Esophagus muscularis mucosa (tissue), 4 donors: ENCODE measurements at regions not wholly inside any gene's neighbourhood (a gene's known extent, or its start where the extent isn't known, plus 50 kb on each side); places are given as distances from the start of the nearest gene placed in this dataset.

Source experiments
- DNase-seq: peaks from one replicate; pipeline ENCODE4 v3.0.0-alpha.2; 2017; ENCODE audit errors: extremely low spot score
- H3K27ac ChIP-seq, 4 donors: fragments of 200-600 bp; sonication (generic); replicated peaks in 1 of 4; 1 replicate in 3 of 4; 2 replicates in 1 of 4; pipeline ENCODE4 v1.5.1; 2016 to 2019; ENCODE audit warnings: mild to moderate bottlenecking in 1 of 4
- H3K27me3 ChIP-seq, 4 donors: fragments of 200-600 bp; sonication (generic); one replicate each; pipeline versions ENCODE4 v1.5.1 to v1.6.0; 2016 to 2019
- H3K36me3 ChIP-seq, 4 donors: fragments of 200-600 bp; sonication (generic); one replicate each; pipeline ENCODE4 v1.5.1; 2016 to 2019
- H3K4me1 ChIP-seq, 4 donors: fragments of 200-600 bp; sonication (generic); one replicate each; pipeline ENCODE4 v1.5.1; 2016 to 2019
- H3K4me3 ChIP-seq, 4 donors: fragments of 200-600 bp; sonication (generic); 1 replicate in 2 of 4; 2 replicates in 2 of 4; pipeline ENCODE4 v1.5.1; 2016 to 2019; ENCODE audit warnings: mild to moderate bottlenecking in 4 of 4, moderate library complexity in 1 of 4
- H3K9me3 ChIP-seq, 4 donors: fragments of 200-600 bp; sonication (generic); 1 replicate in 3 of 4; 2 replicates in 1 of 4; pipeline ENCODE4 v1.5.1; 2016 to 2019
- CTCF ChIP-seq, 3 experiments: fragments of 200-600 bp in 2 of 3; fragments of 450-650 bp in 1 of 3; sonication (generic) in 2 of 3; IDR thresholded peaks; one replicate each; pipeline ENCODE4 v1.5.1; 2017 to 2019; ENCODE audit warnings: antibody characterized with exemption in 3 of 3, mild to moderate bottlenecking in 2 of 3, moderate library complexity in 1 of 3
- EP300 ChIP-seq: sonication (generic); formaldehyde crosslinking; IDR thresholded peaks from one replicate; pipeline ENCODE4 v1.6.1; 2017; ENCODE audit warnings: antibody characterized with exemption
- POLR2A ChIP-seq: fragments of 450-650 bp; IDR thresholded peaks from one replicate; pipeline ENCODE4 v1.6.1; 2017; ENCODE audit warnings: antibody characterized with exemption, moderate library complexity, mild to moderate bottlenecking, low read depth
- POLR2AphosphoS5 ChIP-seq, 2 donors: sonication (generic); formaldehyde crosslinking; IDR thresholded peaks; one replicate each; pipeline ENCODE4 v1.6.1; 2017; ENCODE audit warnings: antibody characterized with exemption in 2 of 2
- WGBS: methylation state at CpG from one replicate; pipeline ENCODE4 v1.1.5; 2018; 5-methylcytosine and 5-hydroxymethylcytosine counted together
- intact Hi-C: fragments of 100-400 bp; cut with DNase I; formaldehyde crosslinking; loops from one replicate; pipeline ENCODE4 v1.15.1; 2023

GRCh38 chr5:39680213-39680612 lies 255.4 kb upstream of the DAB2 start:
- no peak overlapping the region for H3K4me3 ChIP-seq
- no peaks in the 10 kb centered on the region for H3K36me3 ChIP-seq
- DNase-seq = no peak
- no peaks in the 10 kb centered on the region for H3K27me3 ChIP-seq
- WGBS = 83% methylated on average over 1 of the region's 1 CpG
- intact Hi-C loops = no loop called here
- TF ChIP-seq CTCF (IDR thresholded peaks at IDR 0.05) (no peak), POLR2A (no peak), EP300 (no peak), POLR2AphosphoS5 (IDR thresholded peaks at IDR 0.05) (no peak)
- no peak overlapping the region for H3K27ac ChIP-seq
- no peaks in the 10 kb centered on the region for H3K4me1 ChIP-seq
- H3K9me3 ChIP-seq = no peaks in the 10 kb centered on the region

DNA sequence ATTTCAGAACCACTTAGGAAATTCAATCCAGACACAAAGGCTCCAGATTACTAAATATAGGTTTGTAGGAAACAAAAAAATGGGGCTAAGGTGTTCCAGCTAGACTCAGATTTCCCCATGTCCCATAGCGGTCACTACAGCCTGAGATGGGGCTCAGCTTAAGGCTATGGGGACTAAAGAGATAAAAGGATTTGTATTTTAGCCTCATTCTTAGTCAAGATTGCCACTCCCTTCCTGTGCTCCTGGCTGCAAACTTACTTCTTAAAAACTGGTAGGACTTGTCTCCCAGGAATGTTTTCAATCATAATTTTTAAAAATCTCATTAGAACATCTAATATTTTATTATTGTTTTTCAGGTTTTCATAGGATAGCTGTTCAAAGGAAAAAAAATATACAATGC lies 253.8 kb upstream of the DAB2 start:
- intact Hi-C loops = no loop called here
- TF ChIP-seq CTCF (IDR thresholded peaks at IDR 0.05) = no peak
- TF ChIP-seq POLR2A = no peak
- TF ChIP-seq EP300 = no peak
- no peak for TF ChIP-seq POLR2AphosphoS5 (IDR thresholded peaks at IDR 0.05)
- Histone ChIP-seq H3K27ac (no peak overlapping the region), H3K36me3 (no peaks in the 10 kb centered on the region), H3K4me1 (no peaks in the 10 kb centered on the region), H3K9me3 (no peaks in the 10 kb centered on the region), H3K4me3 (no peak overlapping the region), H3K27me3 (no peaks in the 10 kb centered on the region)
- WGBS = 80% methylated on average over 1 of the region's 1 CpG
- DNase-seq = no peak

- WGBS = 65% methylated on average over 2 of the region's 2 CpGs
Measured at GRCh38 chr5:39675676-39676075, 250.9 kb upstream of the DAB2 start.

DNA sequence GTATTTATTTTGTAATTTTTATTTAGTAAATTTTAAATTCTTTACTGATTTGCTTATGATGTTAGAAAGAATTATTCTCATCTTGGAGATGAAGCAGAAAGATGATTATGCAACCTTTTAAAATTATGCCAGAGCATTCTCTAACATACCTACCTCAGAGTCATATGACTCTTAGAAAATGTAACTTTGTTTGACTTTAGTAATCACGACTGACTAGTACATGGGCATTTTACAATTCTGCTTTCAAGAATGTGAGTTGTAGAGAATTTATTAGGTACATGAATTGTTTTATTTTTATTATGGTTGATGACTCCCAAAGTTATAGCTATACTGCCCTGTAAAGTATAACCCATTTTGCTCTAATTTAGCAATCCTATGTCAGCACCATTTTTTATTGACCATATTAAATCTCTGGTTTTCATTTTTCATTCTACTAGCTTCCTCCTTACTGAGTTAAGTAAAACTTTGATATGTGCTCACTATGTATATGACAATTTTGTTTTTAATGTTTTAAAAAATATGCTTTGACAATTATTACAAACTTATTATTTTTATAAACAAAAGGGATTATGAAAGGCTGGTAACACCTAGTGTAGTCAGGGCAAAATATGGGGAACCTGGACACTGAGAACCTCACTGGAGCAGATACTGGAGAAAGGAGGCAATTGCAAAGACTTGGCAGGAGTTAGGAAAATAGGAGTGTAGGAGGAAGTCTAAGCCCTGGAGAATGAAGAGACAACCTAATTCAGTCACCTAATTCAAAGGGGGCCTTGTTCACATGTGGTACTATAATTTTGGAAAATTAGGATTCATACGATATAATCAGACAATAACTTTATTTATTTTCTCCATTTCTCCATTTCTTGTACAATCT lies 249.7 kb upstream of the DAB2 start:
- no peaks in the 10 kb centered on the region for H3K4me1 ChIP-seq
- 74% methylated on average over 2 of the region's 2 CpGs for WGBS
- intact Hi-C loops = no loop called here

More at GRCh38 chr5:39675676-39676075, 250.9 kb upstream of the DAB2 start:
- H3K4me1 ChIP-seq = no peaks in the 10 kb centered on the region
- no peak for DNase-seq
- no peak overlapping the region for H3K27ac ChIP-seq
- no peak overlapping the region for H3K4me3 ChIP-seq
- no peaks in the 10 kb centered on the region for H3K27me3 ChIP-seq
- TF ChIP-seq CTCF (IDR thresholded peaks at IDR 0.05) (no peak), POLR2AphosphoS5 (IDR thresholded peaks at IDR 0.05) (no peak), EP300 (no peak), POLR2A (no peak)
- intact Hi-C loops = no loop called here
- no peaks in the 10 kb centered on the region for H3K9me3 ChIP-seq
- no peaks in the 10 kb centered on the region for H3K36me3 ChIP-seq

More for the DNA sequence above, 249.7 kb upstream of the DAB2 start:
- H3K36me3 ChIP-seq = no peaks in the 10 kb centered on the region
- DNase-seq = no peak
- TF ChIP-seq POLR2A (no peak), CTCF (IDR thresholded peaks at IDR 0.05) (no peak), POLR2AphosphoS5 (IDR thresholded peaks at IDR 0.05) (no peak), EP300 (no peak)
- H3K4me3 ChIP-seq = no peak overlapping the region
- H3K27ac ChIP-seq = no peak overlapping the region
- H3K27me3 ChIP-seq = no peaks in the 10 kb centered on the region
- H3K9me3 ChIP-seq = no peaks in the 10 kb centered on the region
